ENCODE measurements at regions not wholly inside any gene's neighbourhood (a gene's known extent, or its start where the extent isn't known, plus 50 kb on each side); places are given as distances from the start of the nearest gene placed in this dataset.

GRCh38 chr7:25279705-25280104 lies 51.4 kb upstream of the NPVF start:
- ATAC-seq (no peak), DNase-seq (no peak)

GRCh38 chr7:25280181-25280580 lies 51.9 kb upstream of the NPVF start:
- ATAC-seq (no peak), DNase-seq (no peak)

- ATAC-seq (no peak), DNase-seq (no peak)
Observed at GRCh38 chr7:25282194-25282593, 53.9 kb upstream of the NPVF start.

GRCh38 chr7:25286756-25287155 lies 58.5 kb upstream of the NPVF start:
- no peak for ATAC-seq
- no peak for DNase-seq

GRCh38 chr7:25287291-25287690 lies 59.0 kb upstream of the NPVF start:
- ATAC-seq (no peak), DNase-seq (no peak)

GRCh38 chr7:25288556-25289307 lies 60.4 kb upstream of the NPVF start:
- no peak for ATAC-seq

GRCh38 chr7:25289518-25289917 lies 61.2 kb upstream of the NPVF start:
- no peak for DNase-seq
- no peak for ATAC-seq

More at GRCh38 chr7:25288556-25289307, 60.4 kb upstream of the NPVF start:
- DNase-seq, result no peak

GRCh38 chr7:25294624-25295023 lies 66.3 kb upstream of the NPVF start:
- ATAC-seq, result no peak

GRCh38 chr7:25295387-25295786 lies 67.1 kb upstream of the NPVF start:
- no peak for ATAC-seq
- no peak for DNase-seq

More at GRCh38 chr7:25294624-25295023, 66.3 kb upstream of the NPVF start:
- no peak for DNase-seq

GRCh38 chr7:25296086-25296485 lies 67.8 kb upstream of the NPVF start:
- ATAC-seq, result no peak
- no peak for DNase-seq

GRCh38 chr7:25297278-25297677 lies 69.0 kb upstream of the NPVF start:
- DNase-seq (no peak), ATAC-seq (no peak)

- DNase-seq (no peak), ATAC-seq (no peak)
Observed at GRCh38 chr7:25303281-25304181, 75.2 kb upstream of the NPVF start.

GRCh38 chr7:25304691-25305090 lies 76.4 kb upstream of the NPVF start:
- no peak for DNase-seq
- ATAC-seq, result no peak

GRCh38 chr7:25305831-25306230 lies 77.5 kb upstream of the NPVF start:
- DNase-seq, result no peak
- ATAC-seq, result no peak

- no peak for ATAC-seq
- no peak for DNase-seq
Observed at GRCh38 chr7:25307624-25308023, 79.3 kb upstream of the NPVF start.

- no peak for ATAC-seq
- no peak for DNase-seq
Observed at GRCh38 chr7:25308246-25308645, 80.0 kb upstream of the NPVF start.

GRCh38 chr7:25308906-25309705 lies 80.8 kb upstream of the NPVF start:
- DNase-seq (no peak), ATAC-seq (no peak)

GRCh38 chr7:25310896-25311295 lies 82.6 kb upstream of the NPVF start:
- DNase-seq (no peak), ATAC-seq (no peak)

GRCh38 chr7:25311346-25311745 lies 83.1 kb upstream of the NPVF start:
- ATAC-seq (no peak), DNase-seq (no peak)

- ATAC-seq (no peak), DNase-seq (no peak)
Observed at GRCh38 chr7:25312968-25313367, 84.7 kb upstream of the NPVF start.

- no peak for ATAC-seq
- DNase-seq, result no peak
Observed at GRCh38 chr7:25313526-25313925, 85.2 kb upstream of the NPVF start.

- DNase-seq (no peak), ATAC-seq (no peak)
Observed at GRCh38 chr7:25314094-25314730, 85.9 kb upstream of the NPVF start.
